H1 (cell line): ENCODE measurements at regions not wholly inside any gene's neighbourhood (a gene's known extent, or its start where the extent isn't known, plus 50 kb on each side); places are given as distances from the start of the nearest gene placed in this dataset.
A peak's percentile ranks its signal among the peaks of the same experiment; 100 is the strongest.

Experiments
- CREB1 ChIP-seq: IDR thresholded peaks from 2 replicates; pipeline ENCODE4 v1.6.1; 2012; ENCODE audit warnings: inconsistent platforms
- EGR1 ChIP-seq: IDR thresholded peaks from 2 replicates; pipeline ENCODE4 v1.6.1; 2011; ENCODE audit warnings: low read depth, low read length, borderline replicate concordance
- JUND ChIP-seq: IDR thresholded peaks from 2 replicates; pipeline ENCODE4 v1.6.1; 2011; ENCODE audit warnings: mild to moderate bottlenecking, improper control_type of control experiment, low read length
- POU5F1 ChIP-seq: IDR thresholded peaks from 2 replicates; pipeline ENCODE4 v1.6.1; 2011; ENCODE audit warnings: low read depth, mild to moderate bottlenecking, low read length, moderate library complexity
- SP4 ChIP-seq: IDR thresholded peaks from 2 replicates; pipeline ENCODE4 v1.6.1; 2012; ENCODE audit warnings: low read length, inconsistent platforms
- TAF7 ChIP-seq: optimal IDR thresholded peaks from 2 replicates; pipeline ENCODE3; 2011; ENCODE audit warnings: low read depth, mild to moderate bottlenecking, inconsistent platforms, low read length, moderate library complexity, borderline replicate concordance
- TBP ChIP-seq: IDR thresholded peaks from 2 replicates; pipeline ENCODE4 v1.6.1; 2011; ENCODE audit warnings: low read depth, low read length, improper control_type of control experiment
- TEAD4 ChIP-seq: IDR thresholded peaks from 2 replicates; pipeline ENCODE4 v1.6.1; 2012; ENCODE audit warnings: low read depth, low read length, inconsistent platforms, mixed read lengths
- TF ChIP-seq, protein P1 (sequence below): fragments of 300-600 bp; sonication (generic); IDR thresholded peaks from 2 replicates; pipeline ENCODE4 v1.7.1; 2012; ENCODE audit warnings: low read length, moderate library complexity, mild to moderate bottlenecking, inconsistent platforms; ENCODE audit not compliant: insufficient replicate concordance

DNA sequence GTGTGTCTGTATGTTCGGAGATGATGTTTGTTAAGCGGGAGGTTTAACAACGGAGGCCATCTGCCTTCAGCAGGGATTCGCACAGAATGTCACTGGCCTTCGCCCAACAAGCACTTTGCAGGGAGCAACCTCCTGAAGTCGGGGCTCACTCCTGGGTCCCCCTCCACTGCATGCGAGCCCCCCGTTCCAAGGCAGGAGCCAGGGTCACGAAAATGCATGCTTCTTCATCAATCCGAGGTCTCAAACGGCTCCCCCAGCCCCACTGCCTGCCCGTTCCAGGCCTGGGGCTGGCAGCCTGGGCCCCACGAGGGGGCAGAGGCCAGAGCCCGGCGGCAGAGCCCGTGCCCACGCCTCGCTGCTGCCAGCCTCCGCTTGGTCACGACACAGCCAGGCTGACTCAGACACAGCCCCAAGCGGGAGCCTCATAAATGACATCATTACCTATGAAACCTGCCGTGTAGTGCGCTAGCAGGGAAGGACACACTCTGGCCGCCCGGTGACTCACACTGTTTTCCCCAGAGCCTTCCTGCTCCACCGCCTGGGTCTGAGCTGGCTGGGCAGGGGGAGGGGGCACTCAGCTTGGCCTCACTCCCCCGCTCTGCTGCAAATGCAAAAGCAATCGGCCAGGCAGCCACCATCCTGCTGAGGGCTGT is 169.5 kb upstream of the RTL1 start (continued):
- TF ChIP-seq, protein P1, sequence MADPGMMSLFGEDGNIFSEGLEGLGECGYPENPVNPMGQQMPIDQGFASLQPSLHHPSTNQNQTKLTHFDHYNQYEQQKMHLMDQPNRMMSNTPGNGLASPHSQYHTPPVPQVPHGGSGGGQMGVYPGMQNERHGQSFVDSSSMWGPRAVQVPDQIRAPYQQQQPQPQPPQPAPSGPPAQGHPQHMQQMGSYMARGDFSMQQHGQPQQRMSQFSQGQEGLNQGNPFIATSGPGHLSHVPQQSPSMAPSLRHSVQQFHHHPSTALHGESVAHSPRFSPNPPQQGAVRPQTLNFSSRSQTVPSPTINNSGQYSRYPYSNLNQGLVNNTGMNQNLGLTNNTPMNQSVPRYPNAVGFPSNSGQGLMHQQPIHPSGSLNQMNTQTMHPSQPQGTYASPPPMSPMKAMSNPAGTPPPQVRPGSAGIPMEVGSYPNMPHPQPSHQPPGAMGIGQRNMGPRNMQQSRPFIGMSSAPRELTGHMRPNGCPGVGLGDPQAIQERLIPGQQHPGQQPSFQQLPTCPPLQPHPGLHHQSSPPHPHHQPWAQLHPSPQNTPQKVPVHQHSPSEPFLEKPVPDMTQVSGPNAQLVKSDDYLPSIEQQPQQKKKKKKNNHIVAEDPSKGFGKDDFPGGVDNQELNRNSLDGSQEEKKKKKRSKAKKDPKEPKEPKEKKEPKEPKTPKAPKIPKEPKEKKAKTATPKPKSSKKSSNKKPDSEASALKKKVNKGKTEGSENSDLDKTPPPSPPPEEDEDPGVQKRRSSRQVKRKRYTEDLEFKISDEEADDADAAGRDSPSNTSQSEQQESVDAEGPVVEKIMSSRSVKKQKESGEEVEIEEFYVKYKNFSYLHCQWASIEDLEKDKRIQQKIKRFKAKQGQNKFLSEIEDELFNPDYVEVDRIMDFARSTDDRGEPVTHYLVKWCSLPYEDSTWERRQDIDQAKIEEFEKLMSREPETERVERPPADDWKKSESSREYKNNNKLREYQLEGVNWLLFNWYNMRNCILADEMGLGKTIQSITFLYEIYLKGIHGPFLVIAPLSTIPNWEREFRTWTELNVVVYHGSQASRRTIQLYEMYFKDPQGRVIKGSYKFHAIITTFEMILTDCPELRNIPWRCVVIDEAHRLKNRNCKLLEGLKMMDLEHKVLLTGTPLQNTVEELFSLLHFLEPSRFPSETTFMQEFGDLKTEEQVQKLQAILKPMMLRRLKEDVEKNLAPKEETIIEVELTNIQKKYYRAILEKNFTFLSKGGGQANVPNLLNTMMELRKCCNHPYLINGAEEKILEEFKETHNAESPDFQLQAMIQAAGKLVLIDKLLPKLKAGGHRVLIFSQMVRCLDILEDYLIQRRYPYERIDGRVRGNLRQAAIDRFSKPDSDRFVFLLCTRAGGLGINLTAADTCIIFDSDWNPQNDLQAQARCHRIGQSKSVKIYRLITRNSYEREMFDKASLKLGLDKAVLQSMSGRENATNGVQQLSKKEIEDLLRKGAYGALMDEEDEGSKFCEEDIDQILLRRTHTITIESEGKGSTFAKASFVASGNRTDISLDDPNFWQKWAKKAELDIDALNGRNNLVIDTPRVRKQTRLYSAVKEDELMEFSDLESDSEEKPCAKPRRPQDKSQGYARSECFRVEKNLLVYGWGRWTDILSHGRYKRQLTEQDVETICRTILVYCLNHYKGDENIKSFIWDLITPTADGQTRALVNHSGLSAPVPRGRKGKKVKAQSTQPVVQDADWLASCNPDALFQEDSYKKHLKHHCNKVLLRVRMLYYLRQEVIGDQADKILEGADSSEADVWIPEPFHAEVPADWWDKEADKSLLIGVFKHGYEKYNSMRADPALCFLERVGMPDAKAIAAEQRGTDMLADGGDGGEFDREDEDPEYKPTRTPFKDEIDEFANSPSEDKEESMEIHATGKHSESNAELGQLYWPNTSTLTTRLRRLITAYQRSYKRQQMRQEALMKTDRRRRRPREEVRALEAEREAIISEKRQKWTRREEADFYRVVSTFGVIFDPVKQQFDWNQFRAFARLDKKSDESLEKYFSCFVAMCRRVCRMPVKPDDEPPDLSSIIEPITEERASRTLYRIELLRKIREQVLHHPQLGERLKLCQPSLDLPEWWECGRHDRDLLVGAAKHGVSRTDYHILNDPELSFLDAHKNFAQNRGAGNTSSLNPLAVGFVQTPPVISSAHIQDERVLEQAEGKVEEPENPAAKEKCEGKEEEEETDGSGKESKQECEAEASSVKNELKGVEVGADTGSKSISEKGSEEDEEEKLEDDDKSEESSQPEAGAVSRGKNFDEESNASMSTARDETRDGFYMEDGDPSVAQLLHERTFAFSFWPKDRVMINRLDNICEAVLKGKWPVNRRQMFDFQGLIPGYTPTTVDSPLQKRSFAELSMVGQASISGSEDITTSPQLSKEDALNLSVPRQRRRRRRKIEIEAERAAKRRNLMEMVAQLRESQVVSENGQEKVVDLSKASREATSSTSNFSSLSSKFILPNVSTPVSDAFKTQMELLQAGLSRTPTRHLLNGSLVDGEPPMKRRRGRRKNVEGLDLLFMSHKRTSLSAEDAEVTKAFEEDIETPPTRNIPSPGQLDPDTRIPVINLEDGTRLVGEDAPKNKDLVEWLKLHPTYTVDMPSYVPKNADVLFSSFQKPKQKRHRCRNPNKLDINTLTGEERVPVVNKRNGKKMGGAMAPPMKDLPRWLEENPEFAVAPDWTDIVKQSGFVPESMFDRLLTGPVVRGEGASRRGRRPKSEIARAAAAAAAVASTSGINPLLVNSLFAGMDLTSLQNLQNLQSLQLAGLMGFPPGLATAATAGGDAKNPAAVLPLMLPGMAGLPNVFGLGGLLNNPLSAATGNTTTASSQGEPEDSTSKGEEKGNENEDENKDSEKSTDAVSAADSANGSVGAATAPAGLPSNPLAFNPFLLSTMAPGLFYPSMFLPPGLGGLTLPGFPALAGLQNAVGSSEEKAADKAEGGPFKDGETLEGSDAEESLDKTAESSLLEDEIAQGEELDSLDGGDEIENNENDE = no peak
- TF ChIP-seq POU5F1 (no peak), CREB1 (peak; percentile 62), TBP (no peak), TEAD4 (no peak), TAF7 (no peak), JUND (peak; percentile 88), EGR1 (0 out of 2 replicates have a peak, but pooled peaks have one; percentile 27), SP4 (no peak)
- TF ChIP-seq, all 59 proteins: peak for 6
